Stomach smooth muscle (tissue), 2 donors: ENCODE measurements at regions not wholly inside any gene's neighbourhood (a gene's known extent, or its start where the extent isn't known, plus 50 kb on each side); places are given as distances from the start of the nearest gene placed in this dataset.
"Not testable (repeated sequence)": the region's sequence is repeated elsewhere in the genome, so short reads cannot be mapped to it uniquely, and the experiment has no call there.

Source experiments
- H3K27ac ChIP-seq: one replicate; pipeline ENCODE4 v1.7.0; 2013; ENCODE audit warnings: mild to moderate bottlenecking, low read length, inconsistent platforms
- H3K27me3 ChIP-seq, 2 donors: one replicate each; pipeline ENCODE4 v1.7.0; 2013; ENCODE audit warnings: low read length in 2 of 2; ENCODE audit not compliant: insufficient read depth in 2 of 2, control insufficient read depth in 1 of 2
- H3K36me3 ChIP-seq, 2 donors: one replicate each; pipeline ENCODE4 v1.7.0; 2013; ENCODE audit warnings: low read length in 2 of 2; ENCODE audit not compliant: control insufficient read depth in 2 of 2, insufficient read depth in 2 of 2
- H3K4me1 ChIP-seq: one replicate; pipeline ENCODE4 v1.7.0; 2013; ENCODE audit warnings: low read length; ENCODE audit not compliant: control insufficient read depth, insufficient read depth
- H3K4me3 ChIP-seq, 2 donors: one replicate each; pipeline ENCODE4 v1.7.0; 2013; ENCODE audit warnings: low read length in 2 of 2
- H3K9ac ChIP-seq, 2 donors: one replicate each; pipeline ENCODE4 v1.7.0; 2013; ENCODE audit warnings: low read length in 2 of 2, mild to moderate bottlenecking in 1 of 2
- H3K9me3 ChIP-seq, 2 donors: one replicate each; pipeline ENCODE4 v1.7.0; 2013; ENCODE audit warnings: low read length in 2 of 2; ENCODE audit not compliant: control insufficient read depth in 2 of 2
- donor health status: healthy.
- donor health status: Pancreatic carcinoma.

GRCh38 chr11:34001557-34002064 is 49.9 kb upstream of the CAPRIN1 start:
- Histone ChIP-seq H3K9ac (no peak overlapping the region), H3K36me3 (no peaks in the 10 kb centered on the region), H3K9me3 (no peaks in the 10 kb centered on the region), H3K4me3 (no peak overlapping the region), H3K4me1 (no peaks in the 10 kb centered on the region), H3K27ac (no peak overlapping the region), H3K27me3 (no peaks in the 10 kb centered on the region)

- Histone ChIP-seq H3K27me3 (peaks cover 0 to 2% of the 10 kb centered on the region in 2 donors), H3K4me1 (no peaks in the 10 kb centered on the region), H3K27ac (no peak overlapping the region), H3K9ac (no peak overlapping the region), H3K9me3 (no peaks in the 10 kb centered on the region), H3K36me3 (no peaks in the 10 kb centered on the region), H3K4me3 (no peak overlapping the region)
These were observed 52.1 kb upstream of the CAPRIN1 start for GRCh38 chr11:33999393-33999792.

DNA sequence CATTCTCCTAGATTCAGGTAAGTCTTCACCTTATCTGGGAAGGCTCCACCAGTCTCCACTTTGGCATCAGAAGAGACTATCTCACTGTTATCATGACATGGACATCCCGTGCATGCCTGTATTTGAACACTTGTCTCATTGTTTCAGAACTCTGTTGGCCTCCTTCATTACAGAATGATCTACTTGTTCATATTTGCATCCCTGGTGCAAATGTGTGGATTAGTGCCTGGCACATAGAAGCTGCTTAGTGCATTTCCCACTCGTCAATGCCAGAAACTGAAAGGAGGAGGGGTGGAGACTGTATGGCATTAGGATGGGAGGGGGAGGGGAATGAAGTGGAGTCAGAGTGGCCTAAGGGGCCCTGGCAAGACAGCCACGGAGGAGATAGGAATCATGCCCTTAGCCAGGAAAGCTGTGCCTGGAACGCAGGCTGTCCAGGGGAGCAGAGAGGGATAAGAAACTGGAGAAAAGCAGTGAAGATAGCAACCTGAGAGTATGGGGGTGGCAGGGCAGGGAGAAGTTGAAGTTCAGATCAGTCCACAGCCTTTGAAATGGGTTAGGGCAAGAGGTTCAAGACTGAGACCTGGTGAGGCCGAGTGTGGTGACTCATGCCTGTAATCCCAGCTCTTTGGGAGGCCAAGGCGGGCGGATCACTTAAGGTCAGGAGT is 53.8 kb upstream of the CAPRIN1 start:
- no peaks in the 10 kb centered on the region for H3K4me1 ChIP-seq
- no peak overlapping the region for H3K9ac ChIP-seq
- H3K4me3 ChIP-seq: no peak overlapping the region
- H3K27me3 ChIP-seq: peaks cover 0 to 2% of the 10 kb centered on the region in 2 donors
- no peaks in the 10 kb centered on the region for H3K36me3 ChIP-seq
- no peaks in the 10 kb centered on the region for H3K9me3 ChIP-seq
- no peak overlapping the region for H3K27ac ChIP-seq

- Histone ChIP-seq H3K36me3 (no peaks in the 10 kb centered on the region), H3K4me3 (peak overlapping the region; percentile 18 to 60), H3K9me3 (no peaks in the 10 kb centered on the region), H3K27me3 (peaks cover 0 to 2% of the 10 kb centered on the region in 2 donors), H3K27ac (no peak overlapping the region), H3K4me1 (no peaks in the 10 kb centered on the region), H3K9ac (peak overlapping the region in 1 of 2 donors; percentile 13)
These were observed 54.8 kb upstream of the CAPRIN1 start for GRCh38 chr11:33996498-33997454.

GRCh38 chr11:33994937-33995336 is 56.6 kb upstream of the CAPRIN1 start:
- Histone ChIP-seq H3K4me1 (no peaks in the 10 kb centered on the region), H3K36me3 (no peaks in the 10 kb centered on the region), H3K9me3 (no peaks in the 10 kb centered on the region), H3K27ac (no peak overlapping the region), H3K27me3 (peaks cover 0 to 2% of the 10 kb centered on the region in 2 donors), H3K4me3 (no peak overlapping the region), H3K9ac (no peak overlapping the region)

DNA sequence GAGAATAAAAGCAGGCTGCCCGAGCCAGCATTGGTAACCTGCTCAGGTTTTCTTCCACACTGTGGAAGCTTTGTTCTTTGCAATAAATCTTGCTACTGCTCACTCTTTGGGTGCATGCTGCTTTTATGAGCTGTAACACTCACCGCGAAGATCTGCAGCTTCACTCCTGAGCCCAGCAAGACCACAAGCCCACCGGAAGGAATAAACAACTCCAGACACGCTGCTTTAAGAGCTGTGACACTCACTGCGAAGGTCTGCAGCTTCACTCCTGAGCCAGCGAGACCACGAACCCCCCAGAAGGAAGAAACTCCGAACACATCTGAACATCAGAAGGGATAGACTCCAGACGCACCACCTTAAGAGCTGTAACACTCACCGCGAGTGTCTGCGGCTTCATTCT is 60.4 kb upstream of the CAPRIN1 start:
- H3K4me1 ChIP-seq, H3K9ac ChIP-seq, H3K4me3 ChIP-seq, H3K27me3 ChIP-seq, H3K27ac ChIP-seq, H3K9me3 ChIP-seq, H3K36me3 ChIP-seq: not testable (repeated sequence)

GRCh38 chr11:33990131-33990530 is 61.4 kb upstream of the CAPRIN1 start:
- H3K27me3 ChIP-seq, H3K36me3 ChIP-seq, H3K4me1 ChIP-seq, H3K9ac ChIP-seq, H3K4me3 ChIP-seq, H3K27ac ChIP-seq, H3K9me3 ChIP-seq: not testable (repeated sequence)

- Histone ChIP-seq H3K27me3 (peaks cover 0 to 2% of the 10 kb centered on the region in 2 donors), H3K4me3 (no peak overlapping the region), H3K9me3 (no peaks in the 10 kb centered on the region), H3K36me3 (no peaks in the 10 kb centered on the region), H3K4me1 (no peaks in the 10 kb centered on the region), H3K27ac (no peak overlapping the region), H3K9ac (no peak overlapping the region)
These were observed 62.1 kb upstream of the CAPRIN1 start for GRCh38 chr11:33989461-33989860.

- Histone ChIP-seq H3K36me3 (no peaks in the 10 kb centered on the region), H3K27me3 (peaks cover 0 to 2% of the 10 kb centered on the region in 2 donors), H3K27ac (no peak overlapping the region), H3K9ac (no peak overlapping the region), H3K9me3 (no peaks in the 10 kb centered on the region), H3K4me1 (no peaks in the 10 kb centered on the region), H3K4me3 (no peak overlapping the region)
These were observed 62.8 kb upstream of the CAPRIN1 start for GRCh38 chr11:33988586-33989370.

GRCh38 chr11:33987975-33988580 is 63.5 kb upstream of the CAPRIN1 start:
- Histone ChIP-seq H3K4me3 (no peak overlapping the region), H3K9me3 (no peaks in the 10 kb centered on the region), H3K36me3 (no peaks in the 10 kb centered on the region), H3K27ac (no peak overlapping the region), H3K27me3 (peaks cover 0 to 2% of the 10 kb centered on the region in 2 donors), H3K9ac (no peak overlapping the region), H3K4me1 (no peaks in the 10 kb centered on the region)
